SK-N-MC (cell line): ENCODE measurements at regions not wholly inside any gene's neighbourhood (a gene's known extent, or its start where the extent isn't known, plus 50 kb on each side); places are given as distances from the start of the nearest gene placed in this dataset.
A peak's percentile ranks its signal among the peaks of the same experiment; 100 is the strongest.
"Not testable (repeated sequence)": the region's sequence is repeated elsewhere in the genome, so short reads cannot be mapped to it uniquely, and the experiment has no call there.

ENCODE experiments used
- DNase-seq: peaks from one replicate; pipeline ENCODE4 v3.0.0-alpha.2; 2011; ENCODE audit warnings: low read depth, low spot score
- H3K27ac ChIP-seq: fragments of 200-600 bp; sonication (generic); 2 replicates; pipeline ENCODE4 v1.5.1; 2016; ENCODE audit warnings: mixed run types
- H3K36me3 ChIP-seq: fragments of 200-600 bp; sonication (generic); 2 replicates; pipeline ENCODE4 v1.6.1; 2017; ENCODE audit warnings: antibody characterized with exemption, low read length, mixed read lengths; ENCODE audit not compliant: insufficient read depth
- H3K4me3 ChIP-seq: fragments of 200-600 bp; sonication (generic); 2 replicates; pipeline ENCODE4 v1.5.1; 2016
- H3K9ac ChIP-seq: fragments of 200-600 bp; sonication (generic); 2 replicates; pipeline ENCODE4 v1.8.0; 2017; ENCODE audit warnings: mixed run types, mixed read lengths; ENCODE audit not compliant: insufficient read length
- H3K9me3 ChIP-seq: fragments of 200-600 bp; sonication (generic); 2 replicates; pipeline ENCODE4 v1.6.1; 2017; ENCODE audit warnings: low read depth, mild to moderate bottlenecking, antibody characterized with exemption, low read length, moderate library complexity, mixed read lengths
- EZH2 ChIP-seq: fragments of 200-600 bp; sonication (generic); IDR thresholded peaks from one replicate; pipeline ENCODE4 v1.6.1; 2017; ENCODE audit warnings: antibody characterized with exemption
- FOXP2 ChIP-seq: optimal IDR thresholded peaks from 2 replicates; pipeline ENCODE3; 2011; ENCODE audit warnings: mild to moderate bottlenecking, moderate library complexity; ENCODE audit not compliant: insufficient read depth; ENCODE audit errors: extremely low read length, control extremely low read depth
- POLR2AphosphoS5 ChIP-seq: IDR thresholded peaks from 2 replicates; pipeline ENCODE4 v1.6.1; 2012; ENCODE audit warnings: mild to moderate bottlenecking, low read depth, low read length, borderline replicate concordance

GRCh38 chr20:48143435-48144081, 358.3 kb upstream of the SULF2 start:
- Histone ChIP-seq H3K27ac (no peak overlapping the region), H3K36me3 (no peaks in the 10 kb centered on the region), H3K9me3 (no peaks in the 10 kb centered on the region), H3K4me3 (no peak overlapping the region; the same call in 1 of the 2 replicates), H3K9ac (no peak overlapping the region)
- DNase-seq, result no peak
- no peak for TF ChIP-seq FOXP2
- TF ChIP-seq EZH2, result no peak
- TF ChIP-seq POLR2AphosphoS5, result no peak

- H3K4me3 ChIP-seq, result no peak overlapping the region
- H3K9ac ChIP-seq, result no peak overlapping the region
- no peak overlapping the region for H3K27ac ChIP-seq
- H3K36me3 ChIP-seq, result no peaks in the 10 kb centered on the region
- no peak for DNase-seq
- no peaks in the 10 kb centered on the region for H3K9me3 ChIP-seq
- TF ChIP-seq FOXP2, result no peak
- TF ChIP-seq EZH2, result no peak
- no peak for TF ChIP-seq POLR2AphosphoS5
Measured at GRCh38 chr20:48142516-48142773, 357.2 kb upstream of the SULF2 start.

GRCh38 chr20:48141660-48142515, 356.6 kb upstream of the SULF2 start:
- DNase-seq, result no peak
- TF ChIP-seq POLR2AphosphoS5 (no peak), EZH2 (no peak), FOXP2 (no peak)
- no peak overlapping the region for H3K4me3 ChIP-seq
- H3K36me3 ChIP-seq, result no peaks in the 10 kb centered on the region
- H3K27ac ChIP-seq, result no peak overlapping the region
- H3K9me3 ChIP-seq, result no peaks in the 10 kb centered on the region
- H3K9ac ChIP-seq, result no peak overlapping the region

GRCh38 chr20:48139262-48140041, 354.2 kb upstream of the SULF2 start:
- TF ChIP-seq POLR2AphosphoS5, result no peak
- TF ChIP-seq FOXP2, result no peak
- no peak for TF ChIP-seq EZH2
- Histone ChIP-seq H3K4me3 (no peak overlapping the region), H3K27ac (no peak overlapping the region), H3K9me3 (no peaks in the 10 kb centered on the region), H3K36me3 (no peaks in the 10 kb centered on the region), H3K9ac (no peak overlapping the region)
- no peak for DNase-seq

DNA sequence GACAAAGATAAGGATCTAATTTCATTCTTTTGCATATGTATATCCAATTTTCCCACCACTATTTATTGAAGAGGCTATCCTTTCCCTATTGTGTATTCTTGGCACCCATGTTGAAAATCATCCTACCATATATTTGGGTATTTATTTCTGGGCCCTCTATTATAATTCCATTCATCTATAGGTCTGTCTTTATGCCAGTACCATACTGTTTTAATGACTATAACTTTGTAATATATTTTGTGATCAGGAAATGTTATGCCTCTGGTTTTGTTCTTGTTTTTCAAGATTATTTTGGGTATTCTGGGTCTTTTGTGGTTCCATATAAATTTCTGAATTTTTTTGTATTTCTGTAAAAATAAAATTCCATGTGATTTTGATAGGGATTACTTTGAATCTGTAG, 347.6 kb upstream of the SULF2 start:
- Histone ChIP-seq H3K27ac (no peak overlapping the region), H3K9me3 (peaks cover 7% of the 10 kb centered on the region; the same call in 1 of the 2 replicates), H3K4me3 (no peak overlapping the region), H3K9ac (no peak overlapping the region), H3K36me3 (no peaks in the 10 kb centered on the region)
- no peak for TF ChIP-seq FOXP2
- no peak for TF ChIP-seq EZH2
- no peak for TF ChIP-seq POLR2AphosphoS5
- DNase-seq, result no peak

GRCh38 chr20:48131581-48131980, 346.3 kb upstream of the SULF2 start:
- no peak overlapping the region for H3K4me3 ChIP-seq
- no peak overlapping the region for H3K27ac ChIP-seq
- no peaks in the 10 kb centered on the region for H3K36me3 ChIP-seq
- no peak overlapping the region for H3K9ac ChIP-seq
- DNase-seq, result no peak
- H3K9me3 ChIP-seq, result peaks cover 7% of the 10 kb centered on the region; the same call in 1 of the 2 replicates
- TF ChIP-seq POLR2AphosphoS5 (no peak), EZH2 (no peak), FOXP2 (no peak)

DNA sequence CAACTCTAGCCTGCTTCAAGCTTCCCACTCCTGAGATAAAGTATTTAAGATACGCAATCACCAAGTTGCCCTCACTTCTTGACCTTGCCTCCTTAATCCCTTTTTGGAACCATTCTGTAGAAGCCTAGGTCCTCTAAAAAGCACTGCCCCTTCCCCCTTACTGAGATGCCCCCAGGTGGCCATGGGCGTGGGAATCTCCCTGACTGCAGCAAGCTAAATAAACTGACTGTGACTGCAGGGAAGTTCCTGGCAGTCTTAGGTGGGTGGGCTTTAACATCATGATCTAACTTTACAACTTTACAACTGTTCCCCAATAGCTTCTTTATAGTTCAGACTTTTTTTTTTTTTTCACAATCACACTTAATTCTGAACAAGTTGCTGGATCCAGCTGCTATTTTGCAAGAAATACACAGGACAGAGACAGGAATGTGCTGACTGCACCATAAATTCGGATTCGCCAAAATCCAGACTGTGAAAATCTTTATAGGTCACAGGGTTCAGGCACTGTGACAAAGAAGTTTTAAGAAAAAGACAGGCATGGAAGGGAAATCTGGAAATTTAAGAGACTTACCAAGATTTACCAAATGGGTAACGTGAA, 344.2 kb upstream of the SULF2 start:
- H3K27ac ChIP-seq, result no peak overlapping the region
- no peaks in the 10 kb centered on the region for H3K36me3 ChIP-seq
- TF ChIP-seq EZH2 (no peak), FOXP2 (no peak), POLR2AphosphoS5 (no peak)
- DNase-seq, result no peak
- H3K4me3 ChIP-seq, result peak overlapping the region; percentile 4; the same call in 1 of the 2 replicates
- no peak overlapping the region for H3K9ac ChIP-seq
- H3K9me3 ChIP-seq, result peaks cover 7% of the 10 kb centered on the region; the same call in 1 of the 2 replicates

GRCh38 chr20:48128436-48128835, 343.2 kb upstream of the SULF2 start:
- no peak overlapping the region for H3K27ac ChIP-seq
- H3K36me3 ChIP-seq, result no peaks in the 10 kb centered on the region
- H3K4me3 ChIP-seq, result no peak overlapping the region
- H3K9me3 ChIP-seq, result peaks cover 7% of the 10 kb centered on the region; the same call in 1 of the 2 replicates
- no peak for TF ChIP-seq EZH2
- no peak for TF ChIP-seq POLR2AphosphoS5
- no peak for TF ChIP-seq FOXP2
- no peak for DNase-seq
- H3K9ac ChIP-seq, result no peak overlapping the region

DNA sequence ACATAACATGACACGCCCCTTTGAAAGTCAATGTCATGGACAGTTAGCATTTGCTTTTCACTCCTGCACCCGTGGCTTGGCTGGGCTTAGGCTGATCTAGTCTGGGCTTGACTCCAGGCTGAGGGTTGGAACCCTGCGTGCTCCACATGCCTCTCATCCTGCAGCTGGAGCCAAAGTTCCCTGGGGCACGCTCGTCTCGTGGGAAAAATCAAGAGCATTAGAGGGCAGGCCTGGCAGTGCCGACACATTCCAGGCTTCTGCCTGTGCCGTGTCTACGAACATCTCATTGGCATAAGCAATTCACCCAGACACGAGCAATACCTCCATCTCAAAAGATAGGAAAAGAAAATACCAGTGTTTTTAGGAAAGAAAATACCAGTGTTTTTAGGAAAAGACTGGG, 342.7 kb upstream of the SULF2 start:
- H3K27ac ChIP-seq, H3K9me3 ChIP-seq, H3K4me3 ChIP-seq, H3K36me3 ChIP-seq, DNase-seq, H3K9ac ChIP-seq: not testable (repeated sequence)

GRCh38 chr20:48127133-48127532, 341.9 kb upstream of the SULF2 start:
- H3K4me3 ChIP-seq, H3K27ac ChIP-seq, H3K9ac ChIP-seq, DNase-seq, H3K36me3 ChIP-seq, H3K9me3 ChIP-seq: not testable (repeated sequence)
